ENCODE measurements at regions not wholly inside any gene's neighbourhood (a gene's known extent, or its start where the extent isn't known, plus 50 kb on each side); places are given as distances from the start of the nearest gene placed in this dataset.

DNA sequence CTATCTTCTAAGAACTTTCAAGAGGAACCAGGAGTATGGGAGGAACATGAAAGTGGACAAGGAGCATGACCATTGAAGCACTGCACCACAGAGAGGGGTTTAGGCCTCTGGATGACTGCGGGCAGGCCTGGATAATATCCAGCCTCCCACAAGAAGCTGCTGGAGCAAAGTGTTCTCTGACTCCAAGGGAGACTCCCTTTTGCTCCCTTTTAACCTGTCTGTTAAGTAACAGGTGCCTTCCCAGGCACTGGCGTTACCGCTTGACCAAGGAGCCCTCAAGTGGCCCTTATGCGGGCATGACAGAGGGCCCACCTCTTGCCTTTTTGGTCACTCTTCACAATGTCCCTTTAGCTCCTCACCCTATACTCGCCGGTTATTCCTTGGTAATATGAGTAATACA is 666.2 kb downstream of the SLITRK6 start:
- TF ChIP-seq, protein P1, sequence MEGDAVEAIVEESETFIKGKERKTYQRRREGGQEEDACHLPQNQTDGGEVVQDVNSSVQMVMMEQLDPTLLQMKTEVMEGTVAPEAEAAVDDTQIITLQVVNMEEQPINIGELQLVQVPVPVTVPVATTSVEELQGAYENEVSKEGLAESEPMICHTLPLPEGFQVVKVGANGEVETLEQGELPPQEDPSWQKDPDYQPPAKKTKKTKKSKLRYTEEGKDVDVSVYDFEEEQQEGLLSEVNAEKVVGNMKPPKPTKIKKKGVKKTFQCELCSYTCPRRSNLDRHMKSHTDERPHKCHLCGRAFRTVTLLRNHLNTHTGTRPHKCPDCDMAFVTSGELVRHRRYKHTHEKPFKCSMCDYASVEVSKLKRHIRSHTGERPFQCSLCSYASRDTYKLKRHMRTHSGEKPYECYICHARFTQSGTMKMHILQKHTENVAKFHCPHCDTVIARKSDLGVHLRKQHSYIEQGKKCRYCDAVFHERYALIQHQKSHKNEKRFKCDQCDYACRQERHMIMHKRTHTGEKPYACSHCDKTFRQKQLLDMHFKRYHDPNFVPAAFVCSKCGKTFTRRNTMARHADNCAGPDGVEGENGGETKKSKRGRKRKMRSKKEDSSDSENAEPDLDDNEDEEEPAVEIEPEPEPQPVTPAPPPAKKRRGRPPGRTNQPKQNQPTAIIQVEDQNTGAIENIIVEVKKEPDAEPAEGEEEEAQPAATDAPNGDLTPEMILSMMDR (IDR thresholded peaks at IDR 0.05) = no peak
- TF ChIP-seq POLR2A (IDR thresholded peaks at IDR 0.05) (no peak), EP300 (IDR thresholded peaks at IDR 0.05) (no peak)
